ENCODE measurements at regions not wholly inside any gene's neighbourhood (a gene's known extent, or its start where the extent isn't known, plus 50 kb on each side); places are given as distances from the start of the nearest gene placed in this dataset.

DNA sequence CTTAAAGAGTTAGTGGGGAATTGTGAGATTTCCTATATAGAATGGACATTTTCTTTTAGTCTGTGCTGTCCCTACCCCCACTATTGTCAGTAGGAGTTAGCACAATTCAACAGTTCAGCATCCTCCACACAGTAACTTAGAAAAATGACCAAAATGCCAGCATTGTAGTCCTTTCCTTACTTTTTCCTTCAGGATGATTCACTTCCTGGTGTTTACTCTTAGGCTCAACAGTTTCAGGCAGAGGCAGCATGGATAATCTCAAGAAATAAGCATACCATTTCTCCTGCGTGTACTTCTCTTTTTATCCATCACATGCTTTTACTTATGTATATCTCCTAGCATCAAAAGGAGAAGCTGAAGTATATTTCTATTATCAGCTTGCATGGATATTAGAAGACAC is 683.4 kb downstream of the SLC16A7 start:
- TF ChIP-seq, protein P1, sequence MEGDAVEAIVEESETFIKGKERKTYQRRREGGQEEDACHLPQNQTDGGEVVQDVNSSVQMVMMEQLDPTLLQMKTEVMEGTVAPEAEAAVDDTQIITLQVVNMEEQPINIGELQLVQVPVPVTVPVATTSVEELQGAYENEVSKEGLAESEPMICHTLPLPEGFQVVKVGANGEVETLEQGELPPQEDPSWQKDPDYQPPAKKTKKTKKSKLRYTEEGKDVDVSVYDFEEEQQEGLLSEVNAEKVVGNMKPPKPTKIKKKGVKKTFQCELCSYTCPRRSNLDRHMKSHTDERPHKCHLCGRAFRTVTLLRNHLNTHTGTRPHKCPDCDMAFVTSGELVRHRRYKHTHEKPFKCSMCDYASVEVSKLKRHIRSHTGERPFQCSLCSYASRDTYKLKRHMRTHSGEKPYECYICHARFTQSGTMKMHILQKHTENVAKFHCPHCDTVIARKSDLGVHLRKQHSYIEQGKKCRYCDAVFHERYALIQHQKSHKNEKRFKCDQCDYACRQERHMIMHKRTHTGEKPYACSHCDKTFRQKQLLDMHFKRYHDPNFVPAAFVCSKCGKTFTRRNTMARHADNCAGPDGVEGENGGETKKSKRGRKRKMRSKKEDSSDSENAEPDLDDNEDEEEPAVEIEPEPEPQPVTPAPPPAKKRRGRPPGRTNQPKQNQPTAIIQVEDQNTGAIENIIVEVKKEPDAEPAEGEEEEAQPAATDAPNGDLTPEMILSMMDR (conservative IDR thresholded peaks at IDR 0.05) = no peak
- TF ChIP-seq ZFX (IDR thresholded peaks at IDR 0.05) = no peak
